ENCODE measurements at regions not wholly inside any gene's neighbourhood (a gene's known extent, or its start where the extent isn't known, plus 50 kb on each side); places are given as distances from the start of the nearest gene placed in this dataset.

DNA sequence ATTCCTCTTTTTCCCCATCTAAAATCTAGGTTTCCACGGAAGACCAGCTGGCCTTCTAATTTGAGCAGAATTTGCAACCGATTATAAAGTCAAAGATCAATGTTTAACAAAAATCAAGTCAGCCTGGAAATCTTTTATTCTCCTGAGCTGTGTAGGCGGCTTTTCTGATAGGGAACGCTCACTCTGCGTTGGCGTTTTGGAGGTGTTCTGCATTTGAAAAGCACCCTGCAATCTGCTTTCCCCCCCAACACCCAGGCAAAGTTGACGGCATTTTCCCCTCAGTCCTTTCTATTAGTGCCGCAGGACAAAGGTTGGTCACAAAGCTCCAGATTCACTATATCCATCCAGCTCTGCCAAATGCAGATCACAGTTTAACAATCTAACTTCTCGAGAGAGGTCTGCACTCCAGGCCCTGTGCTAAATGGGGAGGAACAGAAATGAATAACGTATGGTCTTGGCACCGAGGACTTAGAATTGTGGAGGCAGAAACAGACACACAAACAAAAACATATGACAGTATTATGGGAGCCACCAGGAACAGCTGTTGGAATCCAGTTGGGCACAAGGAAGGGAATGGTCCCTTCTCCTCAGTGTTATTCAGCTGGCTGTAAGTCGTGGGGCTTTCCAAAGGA is 50.4 kb upstream of the LARS2 start:
- POLR2A ChIA-PET, result interaction anchor here (0.9 kb wide), 1 partner anchor 12 kb away, joined by 3 read pairs; no protein-coding TSS in a partner anchor
- no peak overlapping the region for H3K4me2 ChIP-seq

More for the DNA sequence above, 50.4 kb upstream of the LARS2 start:
- H3K27ac ChIP-seq (ENCODE audit: low read depth in 2 of 2, low read length in 1 of 2), result peak overlapping the region in 1 of 2 experiments; percentile 94; a peak in 2 of 4 replicates
- no peaks in the 10 kb centered on the region for H3K9me2 ChIP-seq
- CTCF ChIA-PET, result interaction anchor here (0.7 to 2.4 kb wide), 5 partner anchors 15 to 298 kb away, joined by 3 to 8 read pairs (median 3); no protein-coding TSS in a partner anchor
- peaks cover 0 to 14% of the 10 kb centered on the region in 2 experiments; a peak in 2 of 4 replicates for H3K4me1 ChIP-seq (ENCODE audit: control insufficient read depth in 1 of 2, insufficient read depth in 2 of 2, low read depth in 1 of 2, low read length in 1 of 2)
- H3K4me3 ChIP-seq (ENCODE audit: low read depth in 2 of 2, low read length in 1 of 2), result no peak overlapping the region
- H3K79me2 ChIP-seq (ENCODE audit: insufficient read depth), result no peaks in the 10 kb centered on the region
- no peaks in the 10 kb centered on the region for H4K20me1 ChIP-seq (ENCODE audit: insufficient read depth)
- H3K9ac ChIP-seq, result no peak overlapping the region
- DNase-seq, result peak; percentile 65
- peak; percentile 82 for TF ChIP-seq GATA2 (CRISPR knock-in tag; IDR thresholded peaks at IDR 0.05)
- TF ChIP-seq JUND (IDR thresholded peaks at IDR 0.05), result no peak
- TF ChIP-seq RAD21 (IDR thresholded peaks at IDR 0.05; ENCODE audit: low read length), result peak; percentile 37
- TF ChIP-seq, protein P1, sequence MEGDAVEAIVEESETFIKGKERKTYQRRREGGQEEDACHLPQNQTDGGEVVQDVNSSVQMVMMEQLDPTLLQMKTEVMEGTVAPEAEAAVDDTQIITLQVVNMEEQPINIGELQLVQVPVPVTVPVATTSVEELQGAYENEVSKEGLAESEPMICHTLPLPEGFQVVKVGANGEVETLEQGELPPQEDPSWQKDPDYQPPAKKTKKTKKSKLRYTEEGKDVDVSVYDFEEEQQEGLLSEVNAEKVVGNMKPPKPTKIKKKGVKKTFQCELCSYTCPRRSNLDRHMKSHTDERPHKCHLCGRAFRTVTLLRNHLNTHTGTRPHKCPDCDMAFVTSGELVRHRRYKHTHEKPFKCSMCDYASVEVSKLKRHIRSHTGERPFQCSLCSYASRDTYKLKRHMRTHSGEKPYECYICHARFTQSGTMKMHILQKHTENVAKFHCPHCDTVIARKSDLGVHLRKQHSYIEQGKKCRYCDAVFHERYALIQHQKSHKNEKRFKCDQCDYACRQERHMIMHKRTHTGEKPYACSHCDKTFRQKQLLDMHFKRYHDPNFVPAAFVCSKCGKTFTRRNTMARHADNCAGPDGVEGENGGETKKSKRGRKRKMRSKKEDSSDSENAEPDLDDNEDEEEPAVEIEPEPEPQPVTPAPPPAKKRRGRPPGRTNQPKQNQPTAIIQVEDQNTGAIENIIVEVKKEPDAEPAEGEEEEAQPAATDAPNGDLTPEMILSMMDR (IDR thresholded peaks at IDR 0.05), result no peak
- TF ChIP-seq, protein P2, sequence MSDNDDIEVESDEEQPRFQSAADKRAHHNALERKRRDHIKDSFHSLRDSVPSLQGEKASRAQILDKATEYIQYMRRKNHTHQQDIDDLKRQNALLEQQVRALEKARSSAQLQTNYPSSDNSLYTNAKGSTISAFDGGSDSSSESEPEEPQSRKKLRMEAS (IDR thresholded peaks at IDR 0.05; ENCODE audit: low read depth), result no peak
- no peak for TF ChIP-seq NFIC (IDR thresholded peaks at IDR 0.05; ENCODE audit: borderline replicate concordance)
- TF ChIP-seq RCOR1 (IDR thresholded peaks at IDR 0.05; ENCODE audit: low read length), result peak; percentile 82
- no peak for TF ChIP-seq POLR2AphosphoS5 (IDR thresholded peaks at IDR 0.05; ENCODE audit: low read depth, low read length)
- peak; percentile 89 for TF ChIP-seq FOXJ3 (CRISPR knock-in tag; IDR thresholded peaks at IDR 0.05)
- peak in 1 of 2 experiments; percentile 78; a peak in 1 of 4 replicates for TF ChIP-seq EP300 (IDR thresholded peaks at IDR 0.05; ENCODE audit: borderline replicate concordance in 1 of 2, low read depth in 1 of 2, low read length in 1 of 2)
- TF ChIP-seq TEAD4 (IDR thresholded peaks at IDR 0.05; ENCODE audit: borderline replicate concordance, insufficient read depth), result no peak
- TF ChIP-seq FOXM1 (IDR thresholded peaks at IDR 0.05; ENCODE audit: low read depth), result no peak
- no peak for TF ChIP-seq RXRA (IDR thresholded peaks at IDR 0.05; ENCODE audit: borderline replicate concordance, low read depth)
- TF ChIP-seq CHD2 (IDR thresholded peaks at IDR 0.05; ENCODE audit: low read length, partially characterized antibody), result peak; percentile 95
- TF ChIP-seq, protein P3, sequence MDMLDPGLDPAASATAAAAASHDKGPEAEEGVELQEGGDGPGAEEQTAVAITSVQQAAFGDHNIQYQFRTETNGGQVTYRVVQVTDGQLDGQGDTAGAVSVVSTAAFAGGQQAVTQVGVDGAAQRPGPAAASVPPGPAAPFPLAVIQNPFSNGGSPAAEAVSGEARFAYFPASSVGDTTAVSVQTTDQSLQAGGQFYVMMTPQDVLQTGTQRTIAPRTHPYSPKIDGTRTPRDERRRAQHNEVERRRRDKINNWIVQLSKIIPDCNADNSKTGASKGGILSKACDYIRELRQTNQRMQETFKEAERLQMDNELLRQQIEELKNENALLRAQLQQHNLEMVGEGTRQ (IDR thresholded peaks at IDR 0.05; ENCODE audit: borderline replicate concordance, low read depth, low read length), result no peak
- no peak for TF ChIP-seq EZH2phosphoT487 (IDR thresholded peaks at IDR 0.05; ENCODE audit: borderline replicate concordance, low read depth)
- TF ChIP-seq, protein P4, sequence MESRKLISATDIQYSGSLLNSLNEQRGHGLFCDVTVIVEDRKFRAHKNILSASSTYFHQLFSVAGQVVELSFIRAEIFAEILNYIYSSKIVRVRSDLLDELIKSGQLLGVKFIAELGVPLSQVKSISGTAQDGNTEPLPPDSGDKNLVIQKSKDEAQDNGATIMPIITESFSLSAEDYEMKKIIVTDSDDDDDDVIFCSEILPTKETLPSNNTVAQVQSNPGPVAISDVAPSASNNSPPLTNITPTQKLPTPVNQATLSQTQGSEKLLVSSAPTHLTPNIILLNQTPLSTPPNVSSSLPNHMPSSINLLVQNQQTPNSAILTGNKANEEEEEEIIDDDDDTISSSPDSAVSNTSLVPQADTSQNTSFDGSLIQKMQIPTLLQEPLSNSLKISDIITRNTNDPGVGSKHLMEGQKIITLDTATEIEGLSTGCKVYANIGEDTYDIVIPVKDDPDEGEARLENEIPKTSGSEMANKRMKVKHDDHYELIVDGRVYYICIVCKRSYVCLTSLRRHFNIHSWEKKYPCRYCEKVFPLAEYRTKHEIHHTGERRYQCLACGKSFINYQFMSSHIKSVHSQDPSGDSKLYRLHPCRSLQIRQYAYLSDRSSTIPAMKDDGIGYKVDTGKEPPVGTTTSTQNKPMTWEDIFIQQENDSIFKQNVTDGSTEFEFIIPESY (IDR thresholded peaks at IDR 0.05; ENCODE audit: borderline replicate concordance, low read depth), result no peak
- TF ChIP-seq, protein P5, sequence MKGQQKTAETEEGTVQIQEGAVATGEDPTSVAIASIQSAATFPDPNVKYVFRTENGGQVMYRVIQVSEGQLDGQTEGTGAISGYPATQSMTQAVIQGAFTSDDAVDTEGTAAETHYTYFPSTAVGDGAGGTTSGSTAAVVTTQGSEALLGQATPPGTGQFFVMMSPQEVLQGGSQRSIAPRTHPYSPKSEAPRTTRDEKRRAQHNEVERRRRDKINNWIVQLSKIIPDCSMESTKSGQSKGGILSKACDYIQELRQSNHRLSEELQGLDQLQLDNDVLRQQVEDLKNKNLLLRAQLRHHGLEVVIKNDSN (IDR thresholded peaks at IDR 0.05; ENCODE audit: borderline replicate concordance, low read depth), result no peak
- TF ChIP-seq MXI1 (IDR thresholded peaks at IDR 0.05; ENCODE audit: low read depth, low read length), result peak; percentile 50; the same call in 1 of the 2 replicates
- no peak for TF ChIP-seq MEF2A (IDR thresholded peaks at IDR 0.05; ENCODE audit: borderline replicate concordance, low read depth)
- no peak for TF ChIP-seq SMC3 (IDR thresholded peaks at IDR 0.05; ENCODE audit: low read depth, low read length)
- TF ChIP-seq, protein P6, sequence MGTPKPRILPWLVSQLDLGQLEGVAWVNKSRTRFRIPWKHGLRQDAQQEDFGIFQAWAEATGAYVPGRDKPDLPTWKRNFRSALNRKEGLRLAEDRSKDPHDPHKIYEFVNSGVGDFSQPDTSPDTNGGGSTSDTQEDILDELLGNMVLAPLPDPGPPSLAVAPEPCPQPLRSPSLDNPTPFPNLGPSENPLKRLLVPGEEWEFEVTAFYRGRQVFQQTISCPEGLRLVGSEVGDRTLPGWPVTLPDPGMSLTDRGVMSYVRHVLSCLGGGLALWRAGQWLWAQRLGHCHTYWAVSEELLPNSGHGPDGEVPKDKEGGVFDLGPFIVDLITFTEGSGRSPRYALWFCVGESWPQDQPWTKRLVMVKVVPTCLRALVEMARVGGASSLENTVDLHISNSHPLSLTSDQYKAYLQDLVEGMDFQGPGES (IDR thresholded peaks at IDR 0.05; ENCODE audit: low read depth, low read length), result no peak
- TF ChIP-seq, protein P7, sequence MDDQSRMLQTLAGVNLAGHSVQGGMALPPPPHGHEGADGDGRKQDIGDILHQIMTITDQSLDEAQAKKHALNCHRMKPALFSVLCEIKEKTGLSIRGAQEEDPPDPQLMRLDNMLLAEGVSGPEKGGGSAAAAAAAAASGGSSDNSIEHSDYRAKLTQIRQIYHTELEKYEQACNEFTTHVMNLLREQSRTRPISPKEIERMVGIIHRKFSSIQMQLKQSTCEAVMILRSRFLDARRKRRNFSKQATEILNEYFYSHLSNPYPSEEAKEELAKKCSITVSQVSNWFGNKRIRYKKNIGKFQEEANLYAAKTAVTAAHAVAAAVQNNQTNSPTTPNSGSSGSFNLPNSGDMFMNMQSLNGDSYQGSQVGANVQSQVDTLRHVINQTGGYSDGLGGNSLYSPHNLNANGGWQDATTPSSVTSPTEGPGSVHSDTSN (IDR thresholded peaks at IDR 0.05), result no peak
- peaks cover 6% of the 10 kb centered on the region; the same call in 1 of the 2 replicates for H3K27me3 ChIP-seq (ENCODE audit: insufficient read depth)
- 16% methylated on average over 12 of the region's 12 CpGs for WGBS (ENCODE audit: low lambda C conversion rate)
- no peaks in the 10 kb centered on the region for H3K36me3 ChIP-seq (replicated peaks in 1 of 2; ENCODE audit: control insufficient read depth in 1 of 2, insufficient read depth in 2 of 2, low read length in 1 of 2)
- H3F3A ChIP-seq (replicated peaks; ENCODE audit: insufficient read depth), result no peaks in the 10 kb centered on the region
- no peak overlapping the region for H2AFZ ChIP-seq (ENCODE audit: low read depth)
- no peaks in the 10 kb centered on the region for H3K9me3 ChIP-seq
